Lower lobe of right lung (tissue), 2 donors: ENCODE measurements at regions not wholly inside any gene's neighbourhood (a gene's known extent, or its start where the extent isn't known, plus 50 kb on each side); places are given as distances from the start of the nearest gene placed in this dataset.

Experiments used
- ATAC-seq, 2 donors: fragments of 200-7000 bp; cut with Tn5 transposase; one replicate each; pipeline ENCODE4 v1.9.1; 2020 to 2022; ENCODE audit warnings: mild to moderate bottlenecking in 2 of 2, moderate library complexity in 2 of 2
- DNase-seq: peaks from one replicate; pipeline ENCODE4 v3.0.0-alpha.2; 2020
- H3K27ac ChIP-seq: fragments of 200-600 bp; one replicate; pipeline ENCODE4 v1.8.0; 2022
- H3K27me3 ChIP-seq: fragments of 200-600 bp; one replicate; pipeline ENCODE4 v1.8.0; 2022; ENCODE audit warnings: low read depth
- H3K36me3 ChIP-seq: fragments of 200-600 bp; one replicate; pipeline ENCODE4 v1.8.0; 2022; ENCODE audit warnings: mild to moderate bottlenecking
- H3K4me1 ChIP-seq: fragments of 200-600 bp; one replicate; pipeline ENCODE4 v1.8.0; 2022
- H3K4me3 ChIP-seq: fragments of 200-600 bp; one replicate; pipeline ENCODE4 v1.8.0; 2022; ENCODE audit warnings: mild to moderate bottlenecking
- H3K9me3 ChIP-seq: fragments of 200-600 bp; one replicate; pipeline ENCODE4 v1.8.0; 2022
- CTCF ChIP-seq: fragments of 200-600 bp; IDR thresholded peaks from one replicate; pipeline ENCODE4 v1.8.0; 2022; ENCODE audit warnings: antibody characterized with exemption, mild to moderate bottlenecking
- intact Hi-C: fragments of 100-400 bp; cut with DNase I; formaldehyde crosslinking; loops from one replicate; pipeline ENCODE4 v1.11.0; 2022
- donor health status: DM: no; HTN: yes; CAD: no; lungs with severe emphysema.

- no peak overlapping the region for H3K27ac ChIP-seq
- no peaks in the 10 kb centered on the region for H3K27me3 ChIP-seq
- no peaks in the 10 kb centered on the region for H3K9me3 ChIP-seq
- ATAC-seq (no peak), DNase-seq (no peak)
- no peaks in the 10 kb centered on the region for H3K4me1 ChIP-seq
- TF ChIP-seq CTCF: no peak
- intact Hi-C loops: no loop called here
- H3K36me3 ChIP-seq: no peaks in the 10 kb centered on the region
- H3K4me3 ChIP-seq: no peak overlapping the region
Measured at GRCh38 chr1:29889776-29890175, 653.5 kb downstream of the PTPRU start.

- no peaks in the 10 kb centered on the region for H3K27me3 ChIP-seq
- no peak for DNase-seq
Measured at GRCh38 chr1:29884740-29885139, 648.4 kb downstream of the PTPRU start.

GRCh38 chr1:29883986-29884385 lies 647.7 kb downstream of the PTPRU start:
- Histone ChIP-seq H3K4me3 (no peak overlapping the region), H3K27me3 (no peaks in the 10 kb centered on the region), H3K27ac (no peak overlapping the region), H3K9me3 (no peaks in the 10 kb centered on the region), H3K4me1 (no peaks in the 10 kb centered on the region), H3K36me3 (no peaks in the 10 kb centered on the region)
- ATAC-seq: no peak
- no peak for TF ChIP-seq CTCF
- intact Hi-C loops: no loop called here
- no peak for DNase-seq

More at GRCh38 chr1:29884740-29885139, 648.4 kb downstream of the PTPRU start:
- no peak overlapping the region for H3K4me3 ChIP-seq
- no peaks in the 10 kb centered on the region for H3K9me3 ChIP-seq
- no peaks in the 10 kb centered on the region for H3K4me1 ChIP-seq
- no peak for ATAC-seq
- intact Hi-C loops: no loop called here
- no peak for TF ChIP-seq CTCF
- no peak overlapping the region for H3K27ac ChIP-seq
- no peaks in the 10 kb centered on the region for H3K36me3 ChIP-seq

- Histone ChIP-seq H3K27me3 (no peaks in the 10 kb centered on the region), H3K27ac (no peak overlapping the region), H3K4me3 (no peak overlapping the region), H3K4me1 (no peaks in the 10 kb centered on the region), H3K9me3 (no peaks in the 10 kb centered on the region), H3K36me3 (no peaks in the 10 kb centered on the region)
- DNase-seq (no peak), ATAC-seq (no peak)
- intact Hi-C loops: no loop called here
- no peak for TF ChIP-seq CTCF
Measured at GRCh38 chr1:29883411-29883832, 647.1 kb downstream of the PTPRU start.

- Histone ChIP-seq H3K27me3 (no peaks in the 10 kb centered on the region), H3K27ac (no peak overlapping the region), H3K4me1 (no peaks in the 10 kb centered on the region), H3K4me3 (no peak overlapping the region), H3K36me3 (no peaks in the 10 kb centered on the region), H3K9me3 (no peaks in the 10 kb centered on the region)
- intact Hi-C loops: no loop called here
- no peak for DNase-seq
- ATAC-seq: no peak
- no peak for TF ChIP-seq CTCF
Measured at GRCh38 chr1:29880556-29880955, 644.2 kb downstream of the PTPRU start.

- intact Hi-C loops: no loop called here
- DNase-seq: no peak
- Histone ChIP-seq H3K27me3 (no peaks in the 10 kb centered on the region), H3K4me3 (no peak overlapping the region), H3K9me3 (no peaks in the 10 kb centered on the region), H3K27ac (no peak overlapping the region), H3K4me1 (no peaks in the 10 kb centered on the region), H3K36me3 (no peaks in the 10 kb centered on the region)
- no peak for TF ChIP-seq CTCF
- no peak for ATAC-seq
Measured at GRCh38 chr1:29879217-29879616, 642.9 kb downstream of the PTPRU start.
